GM12878 (cell line): ENCODE measurements at regions not wholly inside any gene's neighbourhood (a gene's known extent, or its start where the extent isn't known, plus 50 kb on each side); places are given as distances from the start of the nearest gene placed in this dataset.

Source experiments
- ATAC-seq: fragments of 200-7000 bp; cut with Tn5 transposase; 3 replicates; pipeline ENCODE4 v1.9.1; 2020; ENCODE audit warnings: mild to moderate bottlenecking, moderate library complexity
- BruUV-seq: library from RNA; stranded (reverse); fragments of 400-500 nt; replicated peaks from 2 replicates; lab custom pipeline; 2021; lab: Mats Ljungman, UMichigan
- CTCF ChIA-PET: fragments of 300-600 bp; sonication (Branson Sonifier 250); formaldehyde crosslinking; extraction: SDS; loops from one replicate; lab custom pipeline; 2021; ENCODE audit warnings: inconsistent platforms; lab: Yijun Ruan, JAX
- POLR2A ChIA-PET: fragments of 350-600 bp; formaldehyde crosslinking; extraction: SDS; loops from one replicate; lab custom pipeline; 2021; ENCODE audit warnings: inconsistent platforms; lab: Charles Lee
- RAD21 ChIA-PET: fragments of 300-600 bp; sonication (Branson Sonifier 250); formaldehyde crosslinking; loops from one replicate; lab custom pipeline; 2023; ENCODE audit warnings: antibody characterized with exemption; ENCODE audit not compliant: unreplicated experiment; lab: Charles Lee
- SMC1A ChIA-PET: fragments of 300-600 bp; sonication (Branson Sonifier 250); formaldehyde crosslinking; loops from one replicate; lab custom pipeline; 2023; ENCODE audit not compliant: unreplicated experiment, uncharacterized antibody; lab: Charles Lee
- DNase-seq: peaks from one replicate; pipeline ENCODE4 v3.0.0-alpha.2; 2011; ENCODE audit warnings: low read depth, low spot score
- FAIRE-seq: peaks from 3 replicates; lab custom pipeline; 2011; peaks lifted over from hg19 to GRCh38; lab: Jason Lieb, UNC
- H2AFZ ChIP-seq: 2 replicates; pipeline ENCODE4 v1.6.0; 2011; ENCODE audit warnings: low read depth, low read length, control low read depth; ENCODE audit not compliant: control insufficient read depth
- H3K27ac ChIP-seq: 2 replicates; pipeline ENCODE4 v1.5.1; 2011; ENCODE audit warnings: control low read depth; ENCODE audit not compliant: control insufficient read depth, insufficient read depth
- H3K27me3 ChIP-seq, 2 experiments: replicated peaks in 1 of 2; 2 replicates each; pipeline versions ENCODE4 v1.6.0 to v1.6.1; 2011; ENCODE audit warnings: low read length in 1 of 2; ENCODE audit not compliant: control insufficient read depth in 2 of 2, insufficient read depth in 2 of 2
- H3K36me3 ChIP-seq, 2 experiments: 2 replicates each; pipeline ENCODE4 v1.5.1; 2011; ENCODE audit warnings: low read length in 1 of 2; ENCODE audit not compliant: control insufficient read depth in 2 of 2, insufficient read depth in 2 of 2
- H3K4me1 ChIP-seq: 2 replicates; pipeline ENCODE4 v1.6.1; 2011; ENCODE audit warnings: mild to moderate bottlenecking, low read length, moderate library complexity, mixed read lengths; ENCODE audit not compliant: control insufficient read depth, insufficient read depth
- H3K4me2 ChIP-seq: 2 replicates; pipeline ENCODE4 v1.6.0; 2011; ENCODE audit warnings: control low read depth; ENCODE audit not compliant: control insufficient read depth, insufficient read depth
- H3K4me3 ChIP-seq: fragments of 200-600 bp; sonication (generic); 2 replicates; pipeline ENCODE4 v1.5.1; 2016
- H3K79me2 ChIP-seq: 2 replicates; pipeline ENCODE4 v1.6.0; 2011; ENCODE audit warnings: low read length; ENCODE audit not compliant: control insufficient read depth, insufficient read depth
- H3K9ac ChIP-seq: 2 replicates; pipeline ENCODE4 v1.8.0; 2011; ENCODE audit warnings: low read length, control low read depth, mixed read lengths; ENCODE audit not compliant: control insufficient read depth, insufficient read depth
- H3K9me3 ChIP-seq: replicated peaks from 3 replicates; pipeline ENCODE4 v1.5.1; 2011; ENCODE audit warnings: mild to moderate bottlenecking, low read length; ENCODE audit not compliant: control insufficient read depth, insufficient read depth
- H4K20me1 ChIP-seq: 2 replicates; pipeline ENCODE4 v1.6.0; 2011; ENCODE audit not compliant: control insufficient read depth, insufficient read depth
- BRCA1 ChIP-seq: IDR thresholded peaks from 2 replicates; pipeline ENCODE4 v1.6.1; 2011; ENCODE audit warnings: low read depth, low read length, improper control_type of control experiment
- EED ChIP-seq: sonication (generic); IDR thresholded peaks from 2 replicates; pipeline ENCODE4 v1.6.1; 2016; ENCODE audit warnings: antibody characterized with exemption, low read depth
- EP300 ChIP-seq, 2 experiments: fragments of 150-350 bp in 1 of 2; IDR thresholded peaks; 2 replicates each; pipeline ENCODE4 v1.6.1; 2011 to 2012; ENCODE audit warnings: low read depth in 2 of 2, low read length in 2 of 2, borderline replicate concordance in 1 of 2, improper control_type of control experiment in 1 of 2, inconsistent platforms in 1 of 2; ENCODE audit not compliant: control insufficient read depth in 1 of 2
- IKZF1 ChIP-seq: fragments of 450-650 bp; conservative IDR thresholded peaks from 2 replicates; pipeline ENCODE4 v1.6.1; 2017; ENCODE audit warnings: antibody characterized with exemption, mild to moderate bottlenecking
- KLF5 ChIP-seq: fragments of 450-650 bp; IDR thresholded peaks from 2 replicates; pipeline ENCODE4 v1.6.1; 2014; ENCODE audit warnings: mild to moderate bottlenecking; ENCODE audit not compliant: partially characterized antibody
- MXI1 ChIP-seq: fragments of 150-350 bp; IDR thresholded peaks from 2 replicates; pipeline ENCODE4 v1.6.1; 2011; ENCODE audit warnings: low read depth, mild to moderate bottlenecking, inconsistent platforms, low read length, improper control_type of control experiment
- NBN ChIP-seq: fragments of 450-650 bp; IDR thresholded peaks from 2 replicates; pipeline ENCODE4 v1.6.1; 2016
- PRDM15 ChIP-seq: fragments of 450-650 bp; formaldehyde crosslinking; IDR thresholded peaks from 2 replicates; pipeline ENCODE4 v1.4.0; 2020; ENCODE audit warnings: mild to moderate bottlenecking, moderate library complexity
- RBBP5 ChIP-seq: fragments of 200-600 bp; sonication (generic); conservative IDR thresholded peaks from 2 replicates; pipeline ENCODE4 v1.6.1; 2016
- ZNF274 ChIP-seq: IDR thresholded peaks from one replicate; pipeline ENCODE4 v1.8.0; 2011; ENCODE audit not compliant: insufficient read length, insufficient read depth
- WGBS: methylation state at CpG from one replicate; pipeline ENCODE4 v1.1.6; 2016; ENCODE audit warnings: low lambda C conversion rate; ENCODE audit not compliant: insufficient replicate concordance, insufficient coverage; ENCODE audit errors: missing lambda C conversion rate; 5-methylcytosine and 5-hydroxymethylcytosine counted together
- in situ Hi-C: fragments of 300-500 bp; cut with MboI; formaldehyde crosslinking; loops from 9 replicates; pipeline ENCODE4 v1.14.3; 2018; ENCODE audit warnings: mixed read lengths
- intact Hi-C: fragments of 100-400 bp; cut with micrococcal nuclease; formaldehyde crosslinking; loops from one replicate; pipeline ENCODE4 v1.14.2; 2022; ENCODE audit not compliant: unreplicated experiment
- TF ChIP-seq, protein P1 (sequence below): IDR thresholded peaks from 2 replicates; pipeline ENCODE4 v1.6.1; 2011; ENCODE audit warnings: low read depth, mild to moderate bottlenecking, low read length, moderate library complexity, borderline replicate concordance; ENCODE audit errors: extremely low read depth

DNA sequence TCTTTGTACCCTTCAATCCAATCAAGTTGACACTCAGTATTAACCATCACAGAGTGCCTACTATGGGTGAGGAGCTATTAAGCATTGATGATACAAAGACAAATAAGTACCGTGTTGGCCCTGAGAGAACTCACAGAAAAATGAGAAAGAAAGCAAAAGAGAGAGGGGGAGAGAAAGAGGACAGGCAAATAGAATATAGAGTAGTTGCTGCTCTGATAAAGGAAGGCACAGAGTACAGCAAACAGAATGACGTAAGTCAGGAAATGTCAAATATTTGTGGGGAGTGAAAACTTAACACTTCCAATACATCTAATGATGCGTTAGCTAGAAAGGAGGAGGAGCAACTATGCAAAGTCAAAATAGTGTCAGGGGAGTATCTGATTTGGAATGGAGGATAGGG is 320.6 kb upstream of the KCNH8 start:
- TF ChIP-seq ZNF274 (no peak), RBBP5 (no peak)
- Histone ChIP-seq H3K27ac (no peak overlapping the region), H3K4me2 (no peak overlapping the region), H3K36me3 (no peaks in the 10 kb centered on the region), H4K20me1 (no peaks in the 10 kb centered on the region), H2AFZ (no peak overlapping the region), H3K79me2 (no peaks in the 10 kb centered on the region), H3K9me3 (no peaks in the 10 kb centered on the region), H3K4me3 (no peak overlapping the region), H3K27me3 (no peaks in the 10 kb centered on the region), H3K9ac (no peak overlapping the region), H3K4me1 (no peaks in the 10 kb centered on the region)
- in situ Hi-C loops: no loop called here
- SMC1A ChIA-PET: no interaction called here
- intact Hi-C loops: no loop called here
- RAD21 ChIA-PET: no interaction called here
- CTCF ChIA-PET: no interaction called here
- BruUV-seq: no TSS peak
- DNase-seq (no peak), FAIRE-seq (no peak), ATAC-seq (no peak)
- WGBS: 59% methylated on average over 3 of the region's 3 CpGs
- POLR2A ChIA-PET: no interaction called here

DNA sequence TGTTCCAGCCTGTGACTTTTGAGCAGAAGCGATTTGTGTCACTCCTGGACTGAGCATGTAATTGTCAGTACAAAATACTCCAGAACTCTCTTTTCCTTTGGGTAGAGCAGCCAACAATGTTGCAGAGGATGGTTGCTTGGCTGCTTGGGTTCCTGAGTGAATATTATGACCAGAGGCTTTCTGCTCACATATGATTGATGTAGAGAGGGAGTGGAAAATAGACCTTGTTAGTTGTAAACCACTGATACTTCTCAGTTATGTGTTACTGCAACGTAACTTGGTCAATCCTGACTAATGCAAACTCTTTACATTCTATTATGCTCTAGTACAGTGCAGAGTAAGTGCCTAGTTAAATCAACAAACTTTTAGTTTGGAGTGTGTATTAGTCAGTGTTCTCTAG is 322.6 kb upstream of the KCNH8 start:
- POLR2A ChIA-PET: no interaction called here
- no TSS peak for BruUV-seq
- no peak overlapping the region for H3K4me2 ChIP-seq
- no peaks in the 10 kb centered on the region for H3K79me2 ChIP-seq
- H3K9ac ChIP-seq: no peak overlapping the region
- H3K27me3 ChIP-seq: no peaks in the 10 kb centered on the region
- H3K9me3 ChIP-seq: no peaks in the 10 kb centered on the region
- no peaks in the 10 kb centered on the region for H3K36me3 ChIP-seq
- no peaks in the 10 kb centered on the region for H3K4me1 ChIP-seq
- CTCF ChIA-PET: no interaction called here
- no peak overlapping the region for H3K4me3 ChIP-seq
- no peak overlapping the region for H3K27ac ChIP-seq
- FAIRE-seq: no peak
- no peak overlapping the region for H2AFZ ChIP-seq
- intact Hi-C loops (no loop called here), in situ Hi-C loops (no loop called here)
- RAD21 ChIA-PET: no interaction called here
- SMC1A ChIA-PET: no interaction called here
- no peak for DNase-seq
- no peak for ATAC-seq
- H4K20me1 ChIP-seq: no peaks in the 10 kb centered on the region
- 25% methylated on average over 2 of the region's 2 CpGs for WGBS
- TF ChIP-seq EED (no peak), IKZF1 (no peak), NBN (no peak), BRCA1 (no peak), PRDM15 (CRISPR knock-in tag) (no peak), KLF5 (no peak), EP300 (IDR thresholded peaks at IDR 0.05; ENCODE audit: borderline replicate concordance in 1 of 2, control insufficient read depth in 1 of 2, low read depth in 2 of 2, low read length in 2 of 2) (no peak), MXI1 (no peak)
- TF ChIP-seq, protein P1, sequence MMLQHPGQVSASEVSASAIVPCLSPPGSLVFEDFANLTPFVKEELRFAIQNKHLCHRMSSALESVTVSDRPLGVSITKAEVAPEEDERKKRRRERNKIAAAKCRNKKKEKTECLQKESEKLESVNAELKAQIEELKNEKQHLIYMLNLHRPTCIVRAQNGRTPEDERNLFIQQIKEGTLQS: no peak
